ENCODE measurements at regions not wholly inside any gene's neighbourhood (a gene's known extent, or its start where the extent isn't known, plus 50 kb on each side); places are given as distances from the start of the nearest gene placed in this dataset.

- TF ChIP-seq CTCF (IDR thresholded peaks at IDR 0.05; ENCODE audit: borderline replicate concordance, control extremely low read depth, extremely low read depth, insufficient read depth, missing control alignments): no peak
- no peak for DNase-seq (ENCODE audit: low spot score)
Observed at GRCh38 chr4:117983541-117984365, 50.5 kb upstream of the NDST3 start.

DNA sequence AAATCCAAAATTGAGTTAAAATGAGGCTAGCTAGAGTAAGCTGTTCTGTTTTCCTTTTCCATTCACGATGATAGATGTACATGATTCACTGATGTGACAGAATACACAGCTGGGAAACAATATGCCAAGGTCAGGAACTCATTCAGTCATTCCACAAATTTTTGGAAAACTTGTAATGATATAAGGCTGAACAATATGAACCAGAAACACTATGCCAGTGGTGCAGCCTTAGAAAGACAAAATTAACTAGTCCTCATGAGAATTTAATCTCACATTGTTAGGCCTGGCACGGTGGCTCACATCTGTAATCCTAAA is 50.0 kb upstream of the NDST3 start:
- TF ChIP-seq CTCF (IDR thresholded peaks at IDR 0.05; ENCODE audit: borderline replicate concordance, control extremely low read depth, extremely low read depth, insufficient read depth, missing control alignments): no peak
- no peak for DNase-seq (ENCODE audit: low spot score)
- in situ Hi-C loops (cut with MboI; ENCODE audit: low sequenced_read_pairs, unreplicated experiment): no loop called here

More at GRCh38 chr4:117983541-117984365, 50.5 kb upstream of the NDST3 start:
- in situ Hi-C loops (cut with MboI; ENCODE audit: low sequenced_read_pairs, unreplicated experiment): no loop called here
